GM19043 (cell line): ENCODE measurements at regions not wholly inside any gene's neighbourhood (a gene's known extent, or its start where the extent isn't known, plus 50 kb on each side); places are given as distances from the start of the nearest gene placed in this dataset.
"Not testable (repeated sequence)": the region's sequence is repeated elsewhere in the genome, so short reads cannot be mapped to it uniquely, and the experiment has no call there.

ENCODE experiments used
- ATAC-seq: cut with Tn5 transposase; IDR thresholded peaks from one replicate; pipeline ENCODE4 v1.9.1; 2021; ENCODE audit warnings: low read depth; ENCODE audit not compliant: unreplicated experiment

GRCh38 chr4:27791640-27792039 lies 931.0 kb downstream of the STIM2 start:
- ATAC-seq, result no peak

- no peak for ATAC-seq
Observed at GRCh38 chr4:27807207-27807606, 946.6 kb downstream of the STIM2 start.

GRCh38 chr4:27811948-27812347 lies 951.3 kb downstream of the STIM2 start:
- ATAC-seq, result no peak

GRCh38 chr4:27813226-27813625 lies 952.6 kb downstream of the STIM2 start:
- ATAC-seq, result not testable (repeated sequence)

GRCh38 chr4:27813699-27814425 lies 953.2 kb downstream of the STIM2 start:
- ATAC-seq, result peak; percentile 49

GRCh38 chr4:27819246-27819645 lies 958.6 kb downstream of the STIM2 start:
- no peak for ATAC-seq

GRCh38 chr4:27828843-27829242 lies 968.2 kb downstream of the STIM2 start:
- ATAC-seq, result no peak

GRCh38 chr4:27830251-27830650 lies 969.6 kb downstream of the STIM2 start:
- no peak for ATAC-seq

- ATAC-seq, result no peak
Observed at GRCh38 chr4:27835851-27836250, 975.2 kb downstream of the STIM2 start.

- ATAC-seq, result no peak
Observed at GRCh38 chr4:27836523-27836922, 975.9 kb downstream of the STIM2 start.

- no peak for ATAC-seq
Observed at GRCh38 chr4:27843776-27844175, 983.1 kb downstream of the STIM2 start.

- ATAC-seq, result no peak
Observed at GRCh38 chr4:27844376-27844775, 983.7 kb downstream of the STIM2 start.

GRCh38 chr4:27846951-27847350 lies 986.3 kb downstream of the STIM2 start:
- no peak for ATAC-seq

- no peak for ATAC-seq
Observed at GRCh38 chr4:27861381-27861787, 1000.7 kb downstream of the STIM2 start.

GRCh38 chr4:27861802-27862201 lies 1001.2 kb downstream of the STIM2 start:
- no peak for ATAC-seq

- no peak for ATAC-seq
Observed at GRCh38 chr4:27873596-27873995, 1013.0 kb downstream of the STIM2 start.

- no peak for ATAC-seq
Observed at GRCh38 chr4:27881705-27882104, 1021.1 kb downstream of the STIM2 start.

GRCh38 chr4:27886120-27886519 lies 1025.5 kb downstream of the STIM2 start:
- no peak for ATAC-seq

- no peak for ATAC-seq
Observed at GRCh38 chr4:27887646-27888045, 1027.0 kb downstream of the STIM2 start.

- ATAC-seq, result no peak
Observed at GRCh38 chr4:27888505-27888904, 1027.9 kb downstream of the STIM2 start.

GRCh38 chr4:27894951-27895350 lies 1034.3 kb downstream of the STIM2 start:
- ATAC-seq, result no peak

GRCh38 chr4:27908356-27908755 lies 1047.7 kb downstream of the STIM2 start:
- ATAC-seq, result no peak

- no peak for ATAC-seq
Observed at GRCh38 chr4:27910227-27910626, 1049.6 kb downstream of the STIM2 start.
